ENCODE measurements at regions not wholly inside any gene's neighbourhood (a gene's known extent, or its start where the extent isn't known, plus 50 kb on each side); places are given as distances from the start of the nearest gene placed in this dataset.

- no peak for TF ChIP-seq CBX8 (IDR thresholded peaks at IDR 0.05)
- no peak for TF ChIP-seq MAFK (IDR thresholded peaks at IDR 0.05; ENCODE audit: partially characterized antibody)
- no peak for TF ChIP-seq NR3C1 (IDR thresholded peaks at IDR 0.05)
- no peak for TF ChIP-seq HOXA7 (CRISPR knock-in tag; IDR thresholded peaks at IDR 0.05)
Measured at GRCh38 chr15:52879904-52880303, 89.8 kb upstream of the ONECUT1 start (continued).

GRCh38 chr15:52879145-52879544 lies 89.0 kb upstream of the ONECUT1 start:
- ChIA-PET POLR2A (no interaction called here), CTCF (interaction anchor here (1.3 kb wide), 1 partner anchor 9 kb away, joined by 3 read pairs; no protein-coding TSS in a partner anchor)
- no peaks in the 10 kb centered on the region for H3K9me3 ChIP-seq
- TF ChIP-seq SREBF2 (IDR thresholded peaks at IDR 0.05) (no peak), TFCP2L1 (CRISPR knock-in tag; IDR thresholded peaks at IDR 0.05) (no peak), ZFP36 (IDR thresholded peaks at IDR 0.05; ENCODE audit: borderline replicate concordance, partially characterized antibody) (no peak), MYC (IDR thresholded peaks at IDR 0.05; ENCODE audit: borderline replicate concordance, low read length) (no peak), CBX2 (IDR thresholded peaks at IDR 0.05; ENCODE audit: borderline replicate concordance, low read depth) (no peak), RFX5 (IDR thresholded peaks at IDR 0.05) (no peak), EHF (CRISPR knock-in tag; IDR thresholded peaks at IDR 0.05) (no peak), ZSCAN20 (CRISPR knock-in tag; IDR thresholded peaks at IDR 0.05) (no peak), HDAC2 (IDR thresholded peaks at IDR 0.05) (no peak), PHF8 (IDR thresholded peaks at IDR 0.05; ENCODE audit: borderline replicate concordance, low read depth) (no peak), GATA3 (IDR thresholded peaks at IDR 0.05; ENCODE audit: borderline replicate concordance) (no peak), ZC3H11A (IDR thresholded peaks at IDR 0.05) (no peak)
- TF ChIP-seq, protein P1, sequence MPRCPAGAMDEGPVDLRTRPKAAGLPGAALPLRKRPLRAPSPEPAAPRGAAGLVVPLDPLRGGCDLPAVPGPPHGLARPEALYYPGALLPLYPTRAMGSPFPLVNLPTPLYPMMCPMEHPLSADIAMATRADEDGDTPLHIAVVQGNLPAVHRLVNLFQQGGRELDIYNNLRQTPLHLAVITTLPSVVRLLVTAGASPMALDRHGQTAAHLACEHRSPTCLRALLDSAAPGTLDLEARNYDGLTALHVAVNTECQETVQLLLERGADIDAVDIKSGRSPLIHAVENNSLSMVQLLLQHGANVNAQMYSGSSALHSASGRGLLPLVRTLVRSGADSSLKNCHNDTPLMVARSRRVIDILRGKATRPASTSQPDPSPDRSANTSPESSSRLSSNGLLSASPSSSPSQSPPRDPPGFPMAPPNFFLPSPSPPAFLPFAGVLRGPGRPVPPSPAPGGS (IDR thresholded peaks at IDR 0.05): no peak
- TF ChIP-seq, protein P2, sequence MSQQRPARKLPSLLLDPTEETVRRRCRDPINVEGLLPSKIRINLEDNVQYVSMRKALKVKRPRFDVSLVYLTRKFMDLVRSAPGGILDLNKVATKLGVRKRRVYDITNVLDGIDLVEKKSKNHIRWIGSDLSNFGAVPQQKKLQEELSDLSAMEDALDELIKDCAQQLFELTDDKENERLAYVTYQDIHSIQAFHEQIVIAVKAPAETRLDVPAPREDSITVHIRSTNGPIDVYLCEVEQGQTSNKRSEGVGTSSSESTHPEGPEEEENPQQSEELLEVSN (IDR thresholded peaks at IDR 0.05; ENCODE audit: borderline replicate concordance, low read depth): no peak
- no peak overlapping the region for H3K27ac ChIP-seq
- H3K4me3 ChIP-seq: no peak overlapping the region
- ATAC-seq (no peak), FAIRE-seq (no peak), DNase-seq (ENCODE audit: low read depth in 1 of 2, low spot score in 1 of 2) (no peak)
- no peaks in the 10 kb centered on the region for H3K4me1 ChIP-seq
- H3K4me2 ChIP-seq: no peak overlapping the region
- WGBS (ENCODE audit: missing lambda C conversion rate): 41% methylated on average over 4 of the region's 4 CpGs

GRCh38 chr15:52876991-52877663 lies 87.0 kb upstream of the ONECUT1 start:
- no peak for DNase-seq (ENCODE audit: low read depth in 1 of 2, low spot score in 1 of 2)
- 29% methylated on average over 5 of the region's 5 CpGs for WGBS (ENCODE audit: missing lambda C conversion rate)
- Histone ChIP-seq H3K4me3 (no peak overlapping the region), H3K4me1 (no peaks in the 10 kb centered on the region), H3K9me3 (no peaks in the 10 kb centered on the region), H3K27ac (no peak overlapping the region), H3K4me2 (no peak overlapping the region)
- ATAC-seq: no peak
- ChIA-PET POLR2A (no interaction called here), CTCF (no interaction called here)
- no peak for TF ChIP-seq RAD21 (conservative IDR thresholded peaks at IDR 0.05 in 1 of 2, IDR thresholded peaks at IDR 0.05 in 1 of 2)
- TF ChIP-seq MYC (IDR thresholded peaks at IDR 0.05; ENCODE audit: borderline replicate concordance, low read length): no peak
- TF ChIP-seq, protein P3, sequence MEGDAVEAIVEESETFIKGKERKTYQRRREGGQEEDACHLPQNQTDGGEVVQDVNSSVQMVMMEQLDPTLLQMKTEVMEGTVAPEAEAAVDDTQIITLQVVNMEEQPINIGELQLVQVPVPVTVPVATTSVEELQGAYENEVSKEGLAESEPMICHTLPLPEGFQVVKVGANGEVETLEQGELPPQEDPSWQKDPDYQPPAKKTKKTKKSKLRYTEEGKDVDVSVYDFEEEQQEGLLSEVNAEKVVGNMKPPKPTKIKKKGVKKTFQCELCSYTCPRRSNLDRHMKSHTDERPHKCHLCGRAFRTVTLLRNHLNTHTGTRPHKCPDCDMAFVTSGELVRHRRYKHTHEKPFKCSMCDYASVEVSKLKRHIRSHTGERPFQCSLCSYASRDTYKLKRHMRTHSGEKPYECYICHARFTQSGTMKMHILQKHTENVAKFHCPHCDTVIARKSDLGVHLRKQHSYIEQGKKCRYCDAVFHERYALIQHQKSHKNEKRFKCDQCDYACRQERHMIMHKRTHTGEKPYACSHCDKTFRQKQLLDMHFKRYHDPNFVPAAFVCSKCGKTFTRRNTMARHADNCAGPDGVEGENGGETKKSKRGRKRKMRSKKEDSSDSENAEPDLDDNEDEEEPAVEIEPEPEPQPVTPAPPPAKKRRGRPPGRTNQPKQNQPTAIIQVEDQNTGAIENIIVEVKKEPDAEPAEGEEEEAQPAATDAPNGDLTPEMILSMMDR (IDR thresholded peaks at IDR 0.05): no peak
- TF ChIP-seq ZSCAN20 (CRISPR knock-in tag; IDR thresholded peaks at IDR 0.05): no peak
- TF ChIP-seq FOSB (CRISPR knock-in tag; IDR thresholded peaks at IDR 0.05): no peak
- no peak for TF ChIP-seq ELK1 (IDR thresholded peaks at IDR 0.05; ENCODE audit: low read depth, low read length)
- TF ChIP-seq REST (IDR thresholded peaks at IDR 0.05): no peak
- TF ChIP-seq, protein P4, sequence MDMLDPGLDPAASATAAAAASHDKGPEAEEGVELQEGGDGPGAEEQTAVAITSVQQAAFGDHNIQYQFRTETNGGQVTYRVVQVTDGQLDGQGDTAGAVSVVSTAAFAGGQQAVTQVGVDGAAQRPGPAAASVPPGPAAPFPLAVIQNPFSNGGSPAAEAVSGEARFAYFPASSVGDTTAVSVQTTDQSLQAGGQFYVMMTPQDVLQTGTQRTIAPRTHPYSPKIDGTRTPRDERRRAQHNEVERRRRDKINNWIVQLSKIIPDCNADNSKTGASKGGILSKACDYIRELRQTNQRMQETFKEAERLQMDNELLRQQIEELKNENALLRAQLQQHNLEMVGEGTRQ (IDR thresholded peaks at IDR 0.05): no peak
- TF ChIP-seq CBX2 (IDR thresholded peaks at IDR 0.05; ENCODE audit: borderline replicate concordance, low read depth): no peak
- no peak for TF ChIP-seq HOXA7 (CRISPR knock-in tag; IDR thresholded peaks at IDR 0.05)
- no peak for TF ChIP-seq EP300 (IDR thresholded peaks at IDR 0.05)
- FAIRE-seq: no peak
